ENCODE measurements at regions not wholly inside any gene's neighbourhood (a gene's known extent, or its start where the extent isn't known, plus 50 kb on each side); places are given as distances from the start of the nearest gene placed in this dataset.

GRCh38 chr13:21974741-21975140 lies 303.9 kb downstream of the FGF9 start:
- TF ChIP-seq, protein P1, sequence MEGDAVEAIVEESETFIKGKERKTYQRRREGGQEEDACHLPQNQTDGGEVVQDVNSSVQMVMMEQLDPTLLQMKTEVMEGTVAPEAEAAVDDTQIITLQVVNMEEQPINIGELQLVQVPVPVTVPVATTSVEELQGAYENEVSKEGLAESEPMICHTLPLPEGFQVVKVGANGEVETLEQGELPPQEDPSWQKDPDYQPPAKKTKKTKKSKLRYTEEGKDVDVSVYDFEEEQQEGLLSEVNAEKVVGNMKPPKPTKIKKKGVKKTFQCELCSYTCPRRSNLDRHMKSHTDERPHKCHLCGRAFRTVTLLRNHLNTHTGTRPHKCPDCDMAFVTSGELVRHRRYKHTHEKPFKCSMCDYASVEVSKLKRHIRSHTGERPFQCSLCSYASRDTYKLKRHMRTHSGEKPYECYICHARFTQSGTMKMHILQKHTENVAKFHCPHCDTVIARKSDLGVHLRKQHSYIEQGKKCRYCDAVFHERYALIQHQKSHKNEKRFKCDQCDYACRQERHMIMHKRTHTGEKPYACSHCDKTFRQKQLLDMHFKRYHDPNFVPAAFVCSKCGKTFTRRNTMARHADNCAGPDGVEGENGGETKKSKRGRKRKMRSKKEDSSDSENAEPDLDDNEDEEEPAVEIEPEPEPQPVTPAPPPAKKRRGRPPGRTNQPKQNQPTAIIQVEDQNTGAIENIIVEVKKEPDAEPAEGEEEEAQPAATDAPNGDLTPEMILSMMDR (optimal IDR thresholded peaks at IDR 0.05 in 1 of 3, IDR thresholded peaks at IDR 0.05 in 1 of 3, conservative IDR thresholded peaks at IDR 0.05 in 1 of 3; ENCODE audit: extremely low read depth in 1 of 3, insufficient read depth in 2 of 3, low read length in 3 of 3), result no peak
- no peak for TF ChIP-seq EZH2 (IDR thresholded peaks at IDR 0.05; ENCODE audit: low read length)

Measured in keratinocyte (primary cell).